IMR-90 (cell line): ENCODE measurements at regions not wholly inside any gene's neighbourhood (a gene's known extent, or its start where the extent isn't known, plus 50 kb on each side); places are given as distances from the start of the nearest gene placed in this dataset.

Source experiments
- ATAC-seq: fragments of 200-7000 bp; cut with Tn5 transposase; 2 replicates; pipeline ENCODE4 v1.9.1; 2020; ENCODE audit warnings: low read depth, mild to moderate bottlenecking, moderate library complexity
- BruUV-seq: library from RNA; stranded (reverse); fragments of 400-500 nt; replicated peaks from 2 replicates; lab custom pipeline; 2021; lab: Mats Ljungman, UMichigan
- CTCF ChIA-PET: fragments of 300-600 bp; formaldehyde crosslinking; extraction: SDS; loops from one replicate; lab custom pipeline; 2021; ENCODE audit warnings: antibody characterized with exemption; lab: Yijun Ruan, JAX
- POLR2A ChIA-PET: fragments of 300-600 bp; sonication (Branson Sonifier 250); formaldehyde crosslinking; loops from one replicate; lab custom pipeline; 2022; ENCODE audit warnings: antibody characterized with exemption; ENCODE audit not compliant: unreplicated experiment; lab: Charles Lee
- DNase-seq: peaks from one replicate; pipeline ENCODE4 v3.0.0; 2013
- H2AFZ ChIP-seq: replicated peaks from 2 replicates; pipeline ENCODE3; 2013; ENCODE audit warnings: low read length, mild to moderate bottlenecking; ENCODE audit not compliant: poor library complexity
- H2AK5ac ChIP-seq: 2 replicates; pipeline ENCODE4 v1.6.1; 2013; ENCODE audit warnings: low read depth, low read length, inconsistent platforms
- H2AK9ac ChIP-seq: replicated peaks from 2 replicates; pipeline ENCODE3; 2013; ENCODE audit warnings: mild to moderate bottlenecking, low read depth, low read length, moderate library complexity; ENCODE audit not compliant: poor library complexity
- H2BK120ac ChIP-seq: 2 replicates; pipeline ENCODE4 v1.6.1; 2013; ENCODE audit warnings: low read depth, low read length, inconsistent platforms
- H2BK15ac ChIP-seq: 3 replicates; pipeline ENCODE4 v1.6.1; 2013; ENCODE audit warnings: low read depth, low read length, inconsistent platforms
- H2BK20ac ChIP-seq: 2 replicates; pipeline ENCODE4 v1.6.1; 2013; ENCODE audit warnings: low read depth, mild to moderate bottlenecking, inconsistent platforms, low read length, moderate library complexity
- H2BK5ac ChIP-seq: 2 replicates; pipeline ENCODE4 v1.6.1; 2013; ENCODE audit warnings: mild to moderate bottlenecking, low read depth, low read length, inconsistent platforms; ENCODE audit not compliant: poor library complexity, severe bottlenecking
- H3K14ac ChIP-seq: replicated peaks from 2 replicates; pipeline ENCODE4 v1.6.1; 2013; ENCODE audit warnings: low read depth, low read length, inconsistent platforms
- H3K18ac ChIP-seq: 2 replicates; pipeline ENCODE4 v1.6.1; 2013; ENCODE audit warnings: low read depth, low read length, control low read depth
- H3K23ac ChIP-seq: 2 replicates; pipeline ENCODE4 v1.6.1; 2013; ENCODE audit warnings: low read depth, low read length, inconsistent platforms
- H3K27ac ChIP-seq: 2 replicates; pipeline ENCODE4 v1.5.1; 2013; ENCODE audit warnings: mild to moderate bottlenecking, control low read depth, low read length; ENCODE audit not compliant: insufficient read depth
- H3K27me3 ChIP-seq: 2 replicates; pipeline ENCODE4 v1.6.1; 2013; ENCODE audit warnings: low read length; ENCODE audit not compliant: control insufficient read depth, insufficient read depth
- H3K36me3 ChIP-seq: 2 replicates; pipeline ENCODE4 v1.6.1; 2013; ENCODE audit warnings: low read length, mixed read lengths; ENCODE audit not compliant: control insufficient read depth, insufficient read depth
- H3K4ac ChIP-seq: 2 replicates; pipeline ENCODE4 v1.6.1; 2013; ENCODE audit warnings: low read depth, low read length, inconsistent platforms
- H3K4me1 ChIP-seq: 2 replicates; pipeline ENCODE4 v1.6.1; 2013; ENCODE audit warnings: low read length, mixed read lengths; ENCODE audit not compliant: control insufficient read depth, insufficient read depth
- H3K4me2 ChIP-seq: 2 replicates; pipeline ENCODE4 v1.6.1; 2013; ENCODE audit warnings: low read depth, mild to moderate bottlenecking, control low read depth, low read length, moderate library complexity
- H3K4me3 ChIP-seq: 2 replicates; pipeline ENCODE4 v1.5.1; 2013; ENCODE audit warnings: low read depth, mild to moderate bottlenecking, control low read depth, low read length, moderate library complexity; ENCODE audit not compliant: insufficient read depth
- H3K56ac ChIP-seq: 2 replicates; pipeline ENCODE4 v1.6.1; 2013; ENCODE audit warnings: low read length, inconsistent platforms; ENCODE audit not compliant: insufficient read depth; ENCODE audit errors: extremely low read depth
- H3K79me1 ChIP-seq, 2 experiments: 2 replicates each; pipeline ENCODE4 v1.6.1; 2013; ENCODE audit warnings: low read length in 2 of 2, inconsistent platforms in 1 of 2, low read depth in 1 of 2
- H3K9ac ChIP-seq: 2 replicates; pipeline ENCODE4 v1.6.1; 2013; ENCODE audit warnings: low read depth, low read length, control low read depth
- H3K9me1 ChIP-seq: 2 replicates; pipeline ENCODE4 v1.6.1; 2013; ENCODE audit warnings: low read length, inconsistent platforms; ENCODE audit not compliant: insufficient read depth
- H3K9me3 ChIP-seq: 2 replicates; pipeline ENCODE4 v1.6.1; 2013; ENCODE audit warnings: low read length; ENCODE audit not compliant: control insufficient read depth, insufficient read depth
- H4K20me1 ChIP-seq: 2 replicates; pipeline ENCODE4 v1.6.1; 2013; ENCODE audit warnings: low read length, inconsistent platforms; ENCODE audit not compliant: insufficient read depth
- H4K5ac ChIP-seq: 2 replicates; pipeline ENCODE4 v1.6.1; 2013; ENCODE audit warnings: mild to moderate bottlenecking, low read depth, low read length, control low read depth
- H4K8ac ChIP-seq, 2 experiments: 2 replicates each; pipeline ENCODE4 v1.6.1; 2013; ENCODE audit warnings: low read depth in 2 of 2, low read length in 2 of 2, control low read depth in 1 of 2, inconsistent platforms in 1 of 2
- H4K91ac ChIP-seq: 2 replicates; pipeline ENCODE4 v1.6.1; 2013; ENCODE audit warnings: low read depth, low read length, inconsistent platforms; ENCODE audit not compliant: insufficient read depth
- MAFK ChIP-seq: IDR thresholded peaks from 2 replicates; pipeline ENCODE4 v1.6.1; 2012; ENCODE audit warnings: low read depth, low read length, improper control_type of control experiment
- MAZ ChIP-seq: IDR thresholded peaks from 2 replicates; pipeline ENCODE4 v1.6.1; 2012; ENCODE audit warnings: low read depth, mild to moderate bottlenecking, low read length, improper control_type of control experiment, moderate library complexity, borderline replicate concordance
- NFE2L2 ChIP-seq: fragments of 150-350 bp; IDR thresholded peaks from 2 replicates; pipeline ENCODE4 v1.6.1; 2016; ENCODE audit warnings: low read depth, mild to moderate bottlenecking, low read length
- RCOR1 ChIP-seq: IDR thresholded peaks from 2 replicates; pipeline ENCODE4 v1.6.1; 2012; ENCODE audit warnings: mild to moderate bottlenecking, low read length, improper control_type of control experiment; ENCODE audit not compliant: insufficient replicate concordance
- WGBS, 2 experiments: methylation state at CpG; one replicate each; pipeline versions ENCODE4 v1.1.5 to v1.1.7; 2013; ENCODE audit warnings: missing lambda C conversion rate in 2 of 2; ENCODE audit not compliant: insufficient read length in 1 of 2; ENCODE audit errors: extremely low coverage in 2 of 2; 5-methylcytosine and 5-hydroxymethylcytosine counted together
- dilution Hi-C: fragments of 300-500 bp; cut with HindIII; formaldehyde crosslinking; loops from one replicate; pipeline ENCODE4 v1.14.3; 2018; ENCODE audit warnings: low sequenced_read_pairs; ENCODE audit not compliant: unreplicated experiment
- in situ Hi-C: fragments of 300-500 bp; cut with MboI; formaldehyde crosslinking; loops from 3 replicates; pipeline ENCODE4 v1.14.3; 2019; ENCODE audit warnings: low sequenced_read_pairs, inconsistent platforms, mixed read lengths
- intact Hi-C: fragments of 100-400 bp; cut with micrococcal nuclease; formaldehyde crosslinking; loops from 2 replicates; pipeline ENCODE4 v1.10.0; 2022

GRCh38 chr3:41138146-41138545, 61.2 kb upstream of the CTNNB1 start:
- H3K14ac ChIP-seq: no peak overlapping the region
- no peak overlapping the region for H2BK20ac ChIP-seq
- H3K4ac ChIP-seq: no peak overlapping the region
- no peak overlapping the region for H3K23ac ChIP-seq
- no peak overlapping the region for H3K9ac ChIP-seq
- H3K79me1 ChIP-seq: no peaks in the 10 kb centered on the region
- H3K18ac ChIP-seq: no peak overlapping the region
- no peak overlapping the region for H2BK5ac ChIP-seq
- no peak for ATAC-seq
- no peaks in the 10 kb centered on the region for H4K20me1 ChIP-seq
- no peak overlapping the region for H2AFZ ChIP-seq
- intact Hi-C loops: no loop called here
- TF ChIP-seq MAZ: no peak
- no peak for TF ChIP-seq NFE2L2
- no peak for TF ChIP-seq RCOR1
- no peak for TF ChIP-seq MAFK
- WGBS, 2 experiments: no CpG with 5 or more reads among the region's 3 CpGs
- no peaks in the 10 kb centered on the region for H3K36me3 ChIP-seq
- no TSS peak for BruUV-seq
- in situ Hi-C loops: no loop called here
- no peak overlapping the region for H2AK5ac ChIP-seq
- no peak overlapping the region for H2BK15ac ChIP-seq
- no peak overlapping the region for H4K91ac ChIP-seq
- H3K56ac ChIP-seq: no peak overlapping the region
- H3K27ac ChIP-seq: no peak overlapping the region
- H3K27me3 ChIP-seq: no peaks in the 10 kb centered on the region
- H2AK9ac ChIP-seq: no peak overlapping the region
- POLR2A ChIA-PET: no interaction called here
- no peaks in the 10 kb centered on the region for H3K9me3 ChIP-seq
- H2BK120ac ChIP-seq: no peak overlapping the region
- H4K5ac ChIP-seq: no peak overlapping the region
- no peak for DNase-seq
- H3K9me1 ChIP-seq: no peaks in the 10 kb centered on the region
- H3K4me3 ChIP-seq: no peak overlapping the region
- H4K8ac ChIP-seq: no peak overlapping the region
- dilution Hi-C loops: no loop called here
- CTCF ChIA-PET: no interaction called here
- H3K4me2 ChIP-seq: no peak overlapping the region
- no peaks in the 10 kb centered on the region for H3K4me1 ChIP-seq
